SK-N-SH treated with all-trans-retinoic acid at 6 μM for 48 hours (cell line): ENCODE measurements at regions not wholly inside any gene's neighbourhood (a gene's known extent, or its start where the extent isn't known, plus 50 kb on each side); places are given as distances from the start of the nearest gene placed in this dataset.

Experiments
- ATAC-seq: fragments of 200-7000 bp; cut with Tn5 transposase; 3 replicates; pipeline ENCODE4 v1.9.1; 2020; ENCODE audit warnings: mild to moderate bottlenecking, moderate library complexity
- ARNTL ChIP-seq: fragments of 450-650 bp; formaldehyde crosslinking; IDR thresholded peaks from 2 replicates; pipeline ENCODE4 v1.5.0; 2020; ENCODE audit warnings: low read depth, mild to moderate bottlenecking, moderate library complexity, borderline replicate concordance
- BACH2 ChIP-seq: fragments of 250-450 bp; sonication (Bioruptor Pico); IDR thresholded peaks from 2 replicates; pipeline ENCODE4 v1.9.0; 2021; ENCODE audit warnings: mild to moderate bottlenecking, borderline replicate concordance
- CREB5 ChIP-seq: fragments of 250-450 bp; sonication (Bioruptor Pico); IDR thresholded peaks from 2 replicates; pipeline ENCODE4 v1.5.1; 2020; ENCODE audit warnings: low read depth, mild to moderate bottlenecking, moderate library complexity
- ESRRG ChIP-seq: fragments of 250-450 bp; sonication (Bioruptor Pico); IDR thresholded peaks from 2 replicates; pipeline ENCODE4 v1.6.1; 2021; ENCODE audit warnings: mild to moderate bottlenecking
- GLIS3 ChIP-seq: fragments of 250-450 bp; sonication (Bioruptor Pico); IDR thresholded peaks from 2 replicates; pipeline ENCODE4 v1.5.0; 2020; ENCODE audit warnings: mild to moderate bottlenecking, moderate library complexity
- ISL1 ChIP-seq: fragments of 250-450 bp; sonication (Bioruptor Pico); IDR thresholded peaks from 2 replicates; pipeline ENCODE4 v2.1.2; 2022; ENCODE audit warnings: mild to moderate bottlenecking, moderate library complexity
- OSR1 ChIP-seq: fragments of 250-450 bp; sonication (Bioruptor Pico); IDR thresholded peaks from 2 replicates; pipeline ENCODE4 v1.8.0; 2022; ENCODE audit warnings: moderate library complexity, mild to moderate bottlenecking, inconsistent platforms
- POU6F1 ChIP-seq: fragments of 250-450 bp; sonication (Bioruptor Pico); IDR thresholded peaks from 2 replicates; pipeline ENCODE4 v1.8.0; 2021; ENCODE audit warnings: low read depth, mild to moderate bottlenecking, moderate library complexity, borderline replicate concordance
- PPARA ChIP-seq: fragments of 250-450 bp; sonication (Bioruptor Pico); IDR thresholded peaks from 2 replicates; pipeline ENCODE4 v1.5.0; 2020; ENCODE audit warnings: mild to moderate bottlenecking, borderline replicate concordance
- SNAI2 ChIP-seq: fragments of 250-450 bp; sonication (Bioruptor Pico); IDR thresholded peaks from 2 replicates; pipeline ENCODE4 v1.5.0; 2020; ENCODE audit warnings: mild to moderate bottlenecking, moderate library complexity
- TCF4 ChIP-seq: fragments of 250-450 bp; sonication (Bioruptor Pico); IDR thresholded peaks from 2 replicates; pipeline ENCODE4 v1.8.0; 2021; ENCODE audit warnings: mild to moderate bottlenecking, moderate library complexity, borderline replicate concordance
- TSHZ2 ChIP-seq: fragments of 250-450 bp; sonication (Bioruptor Pico); IDR thresholded peaks from 2 replicates; pipeline ENCODE4 v1.5.0; 2020; ENCODE audit warnings: mild to moderate bottlenecking, moderate library complexity
- ZC3H10 ChIP-seq: fragments of 250-450 bp; sonication (Bioruptor Pico); IDR thresholded peaks from 2 replicates; pipeline ENCODE4 v1.5.1; 2021; ENCODE audit warnings: mild to moderate bottlenecking, moderate library complexity
- ZFP3 ChIP-seq: fragments of 250-450 bp; sonication (Bioruptor Pico); IDR thresholded peaks from 2 replicates; pipeline ENCODE4 v1.5.0; 2020; ENCODE audit warnings: mild to moderate bottlenecking, moderate library complexity
- ZFP30 ChIP-seq: fragments of 450-650 bp; formaldehyde crosslinking; IDR thresholded peaks from 2 replicates; pipeline ENCODE4 v1.5.0; 2022; ENCODE audit warnings: mild to moderate bottlenecking, moderate library complexity
- ZNF565 ChIP-seq: fragments of 450-650 bp; formaldehyde crosslinking; conservative IDR thresholded peaks from 2 replicates; pipeline ENCODE4 v1.5.0; 2020; ENCODE audit warnings: low read depth, mild to moderate bottlenecking, moderate library complexity
- ZNF70 ChIP-seq: fragments of 450-650 bp; formaldehyde crosslinking; IDR thresholded peaks from 2 replicates; pipeline ENCODE4 v1.5.0; 2020; ENCODE audit warnings: mild to moderate bottlenecking, moderate library complexity
- ZNF8 ChIP-seq: fragments of 450-650 bp; formaldehyde crosslinking; IDR thresholded peaks from 2 replicates; pipeline ENCODE4 v1.5.0; 2020; ENCODE audit warnings: mild to moderate bottlenecking, moderate library complexity
- TF ChIP-seq, protein P1 (sequence below): fragments of 250-450 bp; sonication (Bioruptor Pico); IDR thresholded peaks from 2 replicates; pipeline ENCODE4 v1.5.1; 2021; ENCODE audit warnings: mild to moderate bottlenecking, moderate library complexity

- TF ChIP-seq ESRRG (no peak), GLIS3 (CRISPR knock-in tag) (no peak), POU6F1 (CRISPR knock-in tag) (no peak), ARNTL (CRISPR knock-in tag) (no peak), CREB5 (CRISPR knock-in tag) (no peak), ZNF565 (CRISPR knock-in tag) (no peak), OSR1 (no peak), PPARA (CRISPR knock-in tag) (no peak), ZFP30 (CRISPR knock-in tag) (no peak), ZFP3 (CRISPR knock-in tag) (no peak), ZC3H10 (CRISPR knock-in tag) (no peak), ISL1 (CRISPR knock-in tag) (no peak), BACH2 (no peak), SNAI2 (CRISPR knock-in tag) (no peak)
- ATAC-seq = no peak
These were observed 274.5 kb downstream of the GPAT3 start for GRCh38 chr4:83810428-83810827.

DNA sequence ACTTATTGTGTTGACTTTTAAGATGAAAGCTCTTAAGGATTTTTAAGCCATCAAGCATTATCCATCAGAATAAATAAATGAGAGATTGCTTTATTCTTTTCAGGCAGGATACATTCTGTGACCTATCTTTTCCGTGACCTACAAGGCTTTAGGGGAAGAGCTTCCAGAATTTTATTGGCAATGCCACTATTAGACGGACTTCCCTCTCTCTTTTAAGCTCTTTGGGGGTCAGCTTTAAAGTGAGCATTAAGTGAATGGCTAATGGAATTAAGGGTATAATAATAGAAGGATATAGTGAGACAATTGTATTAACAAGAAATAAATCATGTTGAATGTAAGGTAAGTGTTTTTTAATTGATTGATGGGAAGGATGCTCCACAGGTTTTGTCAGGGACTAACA lies 273.7 kb downstream of the GPAT3 start:
- no peak for ATAC-seq
- TF ChIP-seq BACH2 (no peak), TSHZ2 (CRISPR knock-in tag) (no peak), ZNF8 (CRISPR knock-in tag) (no peak), GLIS3 (CRISPR knock-in tag) (no peak), PPARA (CRISPR knock-in tag) (no peak), TCF4 (no peak), POU6F1 (CRISPR knock-in tag) (no peak), ZNF565 (CRISPR knock-in tag) (no peak), SNAI2 (CRISPR knock-in tag) (no peak), ZNF70 (CRISPR knock-in tag) (no peak), ESRRG (no peak), ZFP30 (CRISPR knock-in tag) (no peak)

- no peak for ATAC-seq
- TF ChIP-seq POU6F1 (CRISPR knock-in tag) = no peak
- no peak for TF ChIP-seq ARNTL (CRISPR knock-in tag)
- TF ChIP-seq, protein P1, sequence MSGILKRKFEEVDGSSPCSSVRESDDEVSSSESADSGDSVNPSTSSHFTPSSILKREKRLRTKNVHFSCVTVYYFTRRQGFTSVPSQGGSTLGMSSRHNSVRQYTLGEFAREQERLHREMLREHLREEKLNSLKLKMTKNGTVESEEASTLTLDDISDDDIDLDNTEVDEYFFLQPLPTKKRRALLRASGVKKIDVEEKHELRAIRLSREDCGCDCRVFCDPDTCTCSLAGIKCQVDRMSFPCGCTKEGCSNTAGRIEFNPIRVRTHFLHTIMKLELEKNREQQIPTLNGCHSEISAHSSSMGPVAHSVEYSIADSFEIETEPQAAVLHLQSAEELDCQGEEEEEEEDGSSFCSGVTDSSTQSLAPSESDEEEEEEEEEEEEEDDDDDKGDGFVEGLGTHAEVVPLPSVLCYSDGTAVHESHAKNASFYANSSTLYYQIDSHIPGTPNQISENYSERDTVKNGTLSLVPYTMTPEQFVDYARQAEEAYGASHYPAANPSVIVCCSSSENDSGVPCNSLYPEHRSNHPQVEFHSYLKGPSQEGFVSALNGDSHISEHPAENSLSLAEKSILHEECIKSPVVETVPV (CRISPR knock-in tag) = no peak
- no peak for TF ChIP-seq CREB5 (CRISPR knock-in tag)
- TF ChIP-seq, all 23 proteins: peak for 0
These were observed 257.6 kb downstream of the GPAT3 start for GRCh38 chr4:83793481-83793880.
